Vagina (tissue), 2 donors: ENCODE measurements at regions not wholly inside any gene's neighbourhood (a gene's known extent, or its start where the extent isn't known, plus 50 kb on each side); places are given as distances from the start of the nearest gene placed in this dataset.

Experiments
- CTCF ChIP-seq, 3 experiments: fragments of 450-650 bp in 2 of 3; fragments of 200-600 bp in 1 of 3; sonication (generic) in 1 of 3; IDR thresholded peaks; one replicate each; pipeline ENCODE4 v1.5.1; 2017 to 2019; ENCODE audit warnings: antibody characterized with exemption in 3 of 3, mild to moderate bottlenecking in 2 of 3, moderate library complexity in 2 of 3
- POLR2A ChIP-seq, 2 donors: fragments of 450-650 bp; IDR thresholded peaks; one replicate each; pipeline ENCODE4 v1.6.1; 2017; ENCODE audit warnings: antibody characterized with exemption in 2 of 2, mild to moderate bottlenecking in 2 of 2, moderate library complexity in 2 of 2
- POLR2AphosphoS5 ChIP-seq, 2 donors: sonication (generic); formaldehyde crosslinking; IDR thresholded peaks; one replicate each; pipeline ENCODE4 v1.9.0; 2017; ENCODE audit warnings: antibody characterized with exemption in 2 of 2, mild to moderate bottlenecking in 2 of 2, low read depth in 1 of 2; ENCODE audit not compliant: insufficient read depth in 1 of 2

- TF ChIP-seq CTCF (IDR thresholded peaks at IDR 0.05): no peak
- TF ChIP-seq POLR2AphosphoS5 (IDR thresholded peaks at IDR 0.05; ENCODE audit: insufficient read depth in 1 of 2, low read depth in 1 of 2): no peak
- no peak for TF ChIP-seq POLR2A (IDR thresholded peaks at IDR 0.05)
Measured at GRCh38 chr10:113470372-113471240, 82.2 kb upstream of the HABP2 start.
